HG02840 (cell line): ENCODE measurements at regions not wholly inside any gene's neighbourhood (a gene's known extent, or its start where the extent isn't known, plus 50 kb on each side); places are given as distances from the start of the nearest gene placed in this dataset.

Source experiments
- ATAC-seq: cut with Tn5 transposase; IDR thresholded peaks from one replicate; pipeline ENCODE4 v1.9.1; 2021; ENCODE audit warnings: mild to moderate bottlenecking, moderate library complexity, moderate number of reproducible peaks; ENCODE audit not compliant: unreplicated experiment, low FRiP score

DNA sequence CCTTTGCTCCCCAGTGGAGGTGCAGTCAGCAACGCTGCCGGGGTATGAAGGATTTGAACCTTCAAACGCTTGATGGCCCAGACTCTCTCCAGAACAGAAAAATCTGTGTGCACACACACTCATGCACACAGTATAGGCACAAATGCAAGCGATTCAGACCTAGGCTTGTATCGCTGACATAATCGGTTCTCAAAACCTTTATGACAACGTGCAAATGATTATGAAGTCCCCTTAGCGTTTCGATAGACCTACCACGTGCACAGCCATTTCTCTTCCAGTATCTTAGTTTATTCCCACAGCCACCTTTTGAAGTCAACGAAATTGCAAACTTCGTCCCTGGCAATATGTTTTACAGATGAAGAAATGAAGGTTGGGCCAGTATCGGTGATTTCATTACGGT, 138.9 kb upstream of the MYCN start:
- no peak for ATAC-seq

- no peak for ATAC-seq
These were observed 138.4 kb upstream of the MYCN start for GRCh38 chr2:15801904-15802303.

- no peak for ATAC-seq
These were observed 137.4 kb upstream of the MYCN start for GRCh38 chr2:15802657-15803542.

DNA sequence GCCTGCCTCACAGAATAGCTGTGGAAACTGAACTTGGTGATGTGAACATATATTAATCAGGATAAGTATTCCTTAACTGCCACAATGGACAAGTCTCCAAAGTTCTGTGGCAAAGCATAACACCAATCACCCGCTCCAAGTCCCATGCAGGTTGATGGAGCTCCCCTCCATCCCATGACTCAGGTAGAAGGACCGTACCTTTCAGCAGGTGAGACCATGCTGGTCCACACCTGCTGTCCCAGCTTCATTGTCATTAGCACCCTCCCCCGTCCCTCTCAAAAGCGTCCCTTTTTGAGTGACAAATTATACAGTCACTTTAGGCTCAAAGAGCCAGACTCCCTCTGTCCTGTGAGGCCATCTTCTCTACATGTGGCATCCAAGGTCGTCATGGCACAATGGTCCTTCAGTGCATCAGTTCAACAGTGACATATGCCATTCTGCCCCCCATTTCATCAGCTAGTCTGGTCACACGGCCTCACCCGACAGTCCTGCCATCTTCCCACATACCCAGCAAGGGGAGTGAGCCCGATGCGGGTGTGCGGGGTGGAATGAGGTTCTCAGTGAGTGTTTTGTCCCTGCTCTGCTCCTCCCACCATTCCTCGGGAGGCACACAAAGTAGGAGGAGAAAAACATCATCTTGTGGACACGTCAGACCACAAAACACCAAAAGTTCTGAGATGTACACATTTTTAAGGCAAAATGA, 136.7 kb upstream of the MYCN start:
- ATAC-seq: no peak

DNA sequence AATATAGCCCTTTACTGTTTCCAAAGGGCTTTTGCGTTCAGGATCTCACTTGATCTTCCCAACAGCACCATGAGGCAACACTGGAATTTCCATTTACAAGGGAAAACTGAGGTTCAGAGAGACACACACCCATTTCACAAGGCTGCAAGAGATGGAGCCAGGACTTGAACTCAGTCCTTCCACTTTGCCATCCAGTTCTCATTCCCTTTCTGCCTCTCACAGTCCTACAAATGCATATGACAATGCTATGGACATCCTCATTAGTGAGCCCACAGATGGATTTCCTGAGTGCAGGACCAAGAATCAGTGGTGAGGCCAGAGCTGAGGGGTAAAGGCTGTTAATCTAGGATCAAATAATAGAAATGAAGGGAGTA, 136.1 kb upstream of the MYCN start:
- ATAC-seq: no peak

GRCh38 chr2:15804691-15805090, 135.7 kb upstream of the MYCN start:
- no peak for ATAC-seq

- no peak for ATAC-seq
These were observed 135.1 kb upstream of the MYCN start for GRCh38 chr2:15805206-15805605.

GRCh38 chr2:15805772-15806171, 134.6 kb upstream of the MYCN start:
- no peak for ATAC-seq

GRCh38 chr2:15806801-15807417, 133.4 kb upstream of the MYCN start:
- no peak for ATAC-seq

- ATAC-seq: no peak
These were observed 132.7 kb upstream of the MYCN start for GRCh38 chr2:15807418-15808203.

- no peak for ATAC-seq
These were observed 132.0 kb upstream of the MYCN start for GRCh38 chr2:15808204-15808910.

DNA sequence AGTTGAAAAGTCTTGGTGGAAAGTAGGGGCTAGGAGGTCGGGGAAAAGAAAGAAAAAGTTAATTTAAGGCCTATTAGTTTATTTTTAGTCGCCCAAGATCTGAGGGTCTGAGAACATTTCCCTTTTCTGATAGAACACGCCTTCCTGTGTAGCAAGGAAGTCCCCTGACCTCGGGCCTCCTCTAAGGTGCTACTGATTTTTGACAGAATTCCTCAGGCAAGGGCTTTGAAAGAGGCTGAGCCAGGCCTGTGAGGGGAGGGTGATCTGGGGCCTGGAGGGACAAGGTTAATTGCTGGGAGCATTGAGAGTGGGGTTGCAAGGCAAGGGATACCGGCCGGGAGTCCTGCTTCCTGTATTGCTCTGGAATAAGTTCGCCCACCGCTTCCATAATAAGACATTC, 131.4 kb upstream of the MYCN start:
- no peak for ATAC-seq

- ATAC-seq: no peak
These were observed 130.9 kb upstream of the MYCN start for GRCh38 chr2:15809404-15809803.

DNA sequence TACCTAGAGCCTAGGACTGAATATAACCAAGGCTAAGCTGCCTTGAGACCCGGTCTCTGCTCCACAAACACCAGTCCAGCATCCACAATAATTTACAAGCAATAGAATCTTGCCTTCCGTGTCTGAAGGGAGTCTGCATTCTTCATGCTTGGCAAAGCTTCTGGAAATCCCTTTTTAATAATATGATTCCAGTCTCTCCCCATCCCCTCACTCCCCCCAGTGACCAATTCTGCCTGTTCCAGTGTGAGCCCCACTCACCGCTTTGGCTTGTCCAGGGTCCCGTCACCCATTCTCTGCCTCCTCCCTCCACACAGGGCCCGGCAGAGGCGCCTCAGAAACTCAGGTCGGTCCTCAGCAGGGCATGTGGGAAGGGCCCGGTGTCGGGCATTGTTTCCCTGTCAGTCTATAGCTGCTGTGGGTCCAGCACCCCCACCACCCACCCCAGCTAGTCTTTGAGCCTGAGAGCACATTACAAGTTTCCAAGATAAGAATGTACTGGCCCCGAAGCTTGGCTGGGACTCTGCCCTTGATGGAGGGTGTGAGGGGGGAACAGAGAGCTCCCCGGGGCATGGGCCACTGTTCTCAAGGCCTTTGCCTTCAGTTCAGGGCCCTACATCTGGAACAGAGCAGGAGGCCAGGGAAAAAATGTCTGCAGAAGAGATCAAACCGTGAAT, 129.7 kb upstream of the MYCN start:
- ATAC-seq: no peak

DNA sequence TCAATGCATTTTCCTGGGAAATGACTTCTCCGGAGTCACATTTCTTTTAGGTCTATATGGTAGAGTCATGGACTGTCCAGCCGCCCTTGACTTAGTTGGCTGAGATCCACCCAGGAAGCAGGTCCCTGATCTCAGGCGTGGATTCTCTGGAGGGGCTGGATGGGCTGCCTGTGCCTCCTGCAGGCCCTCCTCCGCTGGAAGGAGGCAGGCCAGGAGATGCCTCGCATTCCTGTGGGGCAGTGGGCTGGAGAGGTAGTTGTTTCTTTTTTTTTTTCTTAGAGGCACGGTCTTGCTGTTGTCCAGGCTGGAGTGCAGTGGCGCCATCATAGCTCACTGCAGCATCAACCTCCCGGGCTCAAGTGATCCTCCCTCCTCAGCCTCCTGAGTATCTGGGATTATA, 129.0 kb upstream of the MYCN start:
- no peak for ATAC-seq

DNA sequence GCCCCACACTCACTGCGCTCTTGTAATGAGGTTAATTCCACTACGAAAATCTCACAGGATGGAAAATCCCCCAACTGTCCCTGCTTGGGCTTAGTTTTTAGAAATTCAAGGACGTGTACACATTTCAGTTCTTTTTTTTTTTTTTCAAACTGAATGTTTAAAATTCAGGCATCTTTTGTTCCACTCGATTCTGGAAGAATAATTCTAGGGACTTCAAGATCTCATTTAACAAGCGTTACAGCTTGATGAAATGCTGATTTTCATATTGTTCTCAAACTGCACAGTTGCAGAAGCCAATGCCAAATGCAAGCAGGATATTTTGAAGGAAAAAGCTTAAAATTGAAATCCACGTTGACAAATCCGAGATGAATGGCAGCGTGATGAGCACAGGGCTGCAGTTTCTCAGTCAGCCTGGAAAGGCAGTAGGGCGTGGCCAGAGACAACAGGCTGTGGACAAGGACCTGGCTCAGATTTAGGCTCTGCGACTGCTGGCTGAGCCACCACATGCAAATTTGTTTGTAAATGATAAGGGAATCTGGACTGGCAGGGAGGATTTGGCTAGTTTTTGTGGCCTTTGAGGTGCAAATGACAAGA, 128.1 kb upstream of the MYCN start:
- ATAC-seq: no peak

- no peak for ATAC-seq
These were observed 126.7 kb upstream of the MYCN start for GRCh38 chr2:15813481-15814266.

- no peak for ATAC-seq
These were observed 125.9 kb upstream of the MYCN start for GRCh38 chr2:15814403-15814802.
